Mucosa of descending colon (tissue), 3 donors: ENCODE measurements at regions not wholly inside any gene's neighbourhood (a gene's known extent, or its start where the extent isn't known, plus 50 kb on each side); places are given as distances from the start of the nearest gene placed in this dataset.

Source experiments
- ATAC-seq: fragments of 200-7000 bp; cut with Tn5 transposase; one replicate; pipeline ENCODE4 v1.9.1; 2020; ENCODE audit warnings: mild to moderate bottlenecking, moderate library complexity
- DNase-seq, 3 donors: peaks; one replicate each; pipeline ENCODE4 v3.0.0-alpha.2; 2020
- H3K36me3 ChIP-seq: fragments of 200-600 bp; one replicate; pipeline ENCODE4 v1.8.0; 2021; ENCODE audit warnings: low read depth, mild to moderate bottlenecking
- H3K4me1 ChIP-seq: fragments of 200-600 bp; one replicate; pipeline ENCODE4 v1.8.0; 2021; ENCODE audit warnings: low read depth, mild to moderate bottlenecking
- H3K4me3 ChIP-seq: fragments of 200-600 bp; one replicate; pipeline ENCODE4 v1.8.0; 2021; ENCODE audit warnings: mild to moderate bottlenecking
- H3K9me3 ChIP-seq: fragments of 200-600 bp; one replicate; pipeline ENCODE4 v1.8.0; 2021; ENCODE audit warnings: mild to moderate bottlenecking
- intact Hi-C, 2 donors: fragments of 100-400 bp; cut with DNase I in 1 of 2; cut with micrococcal nuclease in 1 of 2; formaldehyde crosslinking; loops; one replicate each; pipeline versions ENCODE4 v1.11.0 to v1.11.1; 2022; cut with DNase I, micrococcal nuclease
- TF ChIP-seq, protein P1 (sequence below): fragments of 200-600 bp; IDR thresholded peaks from one replicate; pipeline ENCODE4 v1.8.0; 2022; ENCODE audit warnings: antibody characterized with exemption, mild to moderate bottlenecking
- donor health status: DM: no; HTN: no; CAD: no; lungs with moderate emphysema.
- donor health status: DM: no; HTN: no; CAD: no.
- donor health status: DM: no; HTN: yes; CAD: no.

DNA sequence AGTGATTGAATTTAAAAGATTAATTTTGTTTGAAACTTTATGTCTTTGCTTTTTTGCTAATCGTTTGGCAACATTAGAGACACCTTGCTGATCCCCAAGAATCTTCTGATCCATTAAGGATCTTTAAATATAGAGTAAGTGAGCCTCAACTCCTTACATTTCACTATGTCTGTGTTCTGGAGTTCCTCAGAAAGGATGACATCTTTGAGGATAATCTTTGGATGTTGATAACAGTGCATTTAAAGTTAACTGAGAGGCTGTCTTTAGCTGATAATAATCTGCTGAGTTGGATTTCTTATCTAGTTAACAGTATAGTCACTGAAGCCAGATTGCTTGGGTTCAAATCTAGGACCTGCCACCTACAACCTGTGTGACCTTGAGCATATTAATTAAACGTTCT is 221.6 kb upstream of the EMCN start:
- no peaks in the 10 kb centered on the region for H3K36me3 ChIP-seq
- intact Hi-C loops: no loop called here
- DNase-seq (no peak), ATAC-seq (no peak)
- H3K4me3 ChIP-seq: no peak overlapping the region
- H3K4me1 ChIP-seq: no peaks in the 10 kb centered on the region
- H3K9me3 ChIP-seq: no peaks in the 10 kb centered on the region
- TF ChIP-seq, protein P1, sequence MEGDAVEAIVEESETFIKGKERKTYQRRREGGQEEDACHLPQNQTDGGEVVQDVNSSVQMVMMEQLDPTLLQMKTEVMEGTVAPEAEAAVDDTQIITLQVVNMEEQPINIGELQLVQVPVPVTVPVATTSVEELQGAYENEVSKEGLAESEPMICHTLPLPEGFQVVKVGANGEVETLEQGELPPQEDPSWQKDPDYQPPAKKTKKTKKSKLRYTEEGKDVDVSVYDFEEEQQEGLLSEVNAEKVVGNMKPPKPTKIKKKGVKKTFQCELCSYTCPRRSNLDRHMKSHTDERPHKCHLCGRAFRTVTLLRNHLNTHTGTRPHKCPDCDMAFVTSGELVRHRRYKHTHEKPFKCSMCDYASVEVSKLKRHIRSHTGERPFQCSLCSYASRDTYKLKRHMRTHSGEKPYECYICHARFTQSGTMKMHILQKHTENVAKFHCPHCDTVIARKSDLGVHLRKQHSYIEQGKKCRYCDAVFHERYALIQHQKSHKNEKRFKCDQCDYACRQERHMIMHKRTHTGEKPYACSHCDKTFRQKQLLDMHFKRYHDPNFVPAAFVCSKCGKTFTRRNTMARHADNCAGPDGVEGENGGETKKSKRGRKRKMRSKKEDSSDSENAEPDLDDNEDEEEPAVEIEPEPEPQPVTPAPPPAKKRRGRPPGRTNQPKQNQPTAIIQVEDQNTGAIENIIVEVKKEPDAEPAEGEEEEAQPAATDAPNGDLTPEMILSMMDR: no peak

DNA sequence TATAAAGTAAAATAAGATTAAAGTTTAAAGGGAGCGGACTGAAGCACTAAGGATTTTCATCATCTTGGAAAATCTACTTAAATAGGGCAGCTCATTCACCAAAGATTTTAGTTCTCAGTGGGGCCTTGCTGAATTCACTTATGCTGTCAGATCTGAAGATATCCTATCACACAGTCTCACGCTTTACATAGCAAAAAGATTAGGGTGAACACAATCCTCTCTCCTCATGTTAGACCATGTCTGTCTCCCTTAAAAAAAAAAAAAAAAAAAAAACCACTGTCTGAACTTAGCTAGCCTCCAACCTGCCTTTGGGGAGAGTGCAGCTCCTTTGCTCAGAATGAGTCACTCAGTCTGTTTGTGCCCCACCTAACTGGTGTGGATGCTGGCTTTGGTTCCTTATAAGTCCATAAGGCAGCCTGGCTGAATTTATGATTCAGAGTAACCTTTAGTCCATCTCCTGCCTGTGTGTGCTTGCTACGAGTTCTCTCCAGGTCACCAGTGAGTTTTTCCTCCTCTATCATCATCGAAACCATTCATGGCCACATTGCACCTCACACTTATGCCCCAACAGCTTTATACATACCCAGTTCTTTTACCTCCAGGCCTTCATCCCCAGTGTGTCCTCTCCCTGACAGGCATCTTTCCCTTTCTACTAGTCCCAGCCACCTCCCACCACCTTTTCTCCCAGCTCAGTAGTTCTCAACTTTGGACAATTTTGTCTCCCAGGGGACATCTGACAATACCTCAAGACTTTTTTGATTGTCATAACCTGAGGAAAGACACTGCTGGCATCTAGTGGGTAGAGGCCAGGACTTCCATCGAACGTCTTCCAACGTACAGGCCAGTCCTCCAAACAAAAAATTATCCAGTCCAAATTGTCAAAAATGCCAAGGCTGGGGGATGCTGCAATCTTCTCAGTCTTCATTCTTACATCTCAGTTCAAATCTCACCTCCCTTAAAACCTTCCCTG is 220.7 kb upstream of the EMCN start:
- intact Hi-C loops: no loop called here
- TF ChIP-seq, protein P1: no peak
- no peaks in the 10 kb centered on the region for H3K4me1 ChIP-seq
- peak; percentile 100 for ATAC-seq
- no peaks in the 10 kb centered on the region for H3K9me3 ChIP-seq
- DNase-seq: peak in 2 of 3 donors; percentile 21 to 45
- no peaks in the 10 kb centered on the region for H3K36me3 ChIP-seq
- H3K4me3 ChIP-seq: no peak overlapping the region

DNA sequence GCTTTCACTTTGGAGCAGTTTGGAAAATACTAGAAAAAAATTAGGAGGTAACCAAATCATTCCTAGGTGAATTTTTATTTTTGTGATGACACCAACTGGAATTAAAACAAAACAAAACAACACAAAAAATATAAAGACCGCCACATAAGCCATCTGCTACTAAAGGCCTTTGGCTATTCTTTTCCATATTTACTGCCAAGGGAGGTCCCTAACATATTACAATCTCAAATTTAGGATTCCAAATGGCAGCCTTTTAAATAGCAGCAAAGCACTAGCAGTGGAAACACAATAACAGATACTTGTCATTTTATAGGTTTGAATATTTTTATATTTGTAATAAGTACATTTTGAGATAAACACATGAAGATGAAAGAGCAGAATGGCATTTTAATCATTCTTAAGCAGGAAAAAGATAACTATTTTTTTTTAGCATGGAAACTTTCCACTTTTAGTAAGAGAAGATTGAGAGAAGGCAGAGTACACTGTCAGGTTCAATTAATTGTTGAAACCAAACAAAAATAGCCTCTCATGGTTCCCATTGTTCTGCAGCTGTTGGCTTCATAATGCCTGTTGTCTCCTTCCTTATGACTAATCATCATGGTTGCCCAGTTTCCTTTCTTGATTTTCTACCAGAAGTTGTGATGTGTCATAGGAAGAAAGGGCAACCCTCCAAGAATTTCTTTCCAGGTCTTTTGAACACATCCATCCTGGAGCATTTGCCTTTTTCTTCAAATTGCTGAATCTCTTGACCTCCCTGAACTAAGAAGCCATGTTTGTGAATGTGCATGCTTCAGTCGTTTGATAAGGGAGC is 219.0 kb upstream of the EMCN start:
- no peaks in the 10 kb centered on the region for H3K9me3 ChIP-seq
- TF ChIP-seq, protein P1: no peak
- no peak overlapping the region for H3K4me3 ChIP-seq
- intact Hi-C loops: no loop called here
- DNase-seq: no peak
- no peaks in the 10 kb centered on the region for H3K4me1 ChIP-seq
- H3K36me3 ChIP-seq: no peaks in the 10 kb centered on the region
- no peak for ATAC-seq

DNA sequence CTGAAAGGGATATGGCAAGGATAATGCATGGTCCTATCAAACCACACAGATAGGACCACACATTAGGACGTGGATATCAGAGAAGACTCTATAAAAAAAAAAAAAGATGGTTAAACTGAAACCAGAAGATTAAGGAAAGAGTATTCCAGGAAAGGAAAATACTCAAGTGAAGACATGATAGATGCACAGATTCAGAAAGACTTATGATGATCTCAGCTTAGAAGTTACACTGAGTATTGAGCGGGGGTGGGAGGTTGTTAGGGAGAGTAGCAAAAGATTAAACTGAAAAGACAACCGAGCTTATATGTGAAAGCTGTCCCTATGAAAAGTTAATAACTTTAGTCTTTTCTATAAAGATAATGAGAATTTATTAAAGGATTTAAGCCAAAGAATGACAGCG is 211.0 kb upstream of the EMCN start:
- Histone ChIP-seq H3K4me1 (no peaks in the 10 kb centered on the region), H3K9me3 (peaks cover 2% of the 10 kb centered on the region), H3K36me3 (no peaks in the 10 kb centered on the region), H3K4me3 (no peak overlapping the region)
- TF ChIP-seq, protein P1: no peak
- DNase-seq (no peak), ATAC-seq (no peak)
- intact Hi-C loops: no loop called here

DNA sequence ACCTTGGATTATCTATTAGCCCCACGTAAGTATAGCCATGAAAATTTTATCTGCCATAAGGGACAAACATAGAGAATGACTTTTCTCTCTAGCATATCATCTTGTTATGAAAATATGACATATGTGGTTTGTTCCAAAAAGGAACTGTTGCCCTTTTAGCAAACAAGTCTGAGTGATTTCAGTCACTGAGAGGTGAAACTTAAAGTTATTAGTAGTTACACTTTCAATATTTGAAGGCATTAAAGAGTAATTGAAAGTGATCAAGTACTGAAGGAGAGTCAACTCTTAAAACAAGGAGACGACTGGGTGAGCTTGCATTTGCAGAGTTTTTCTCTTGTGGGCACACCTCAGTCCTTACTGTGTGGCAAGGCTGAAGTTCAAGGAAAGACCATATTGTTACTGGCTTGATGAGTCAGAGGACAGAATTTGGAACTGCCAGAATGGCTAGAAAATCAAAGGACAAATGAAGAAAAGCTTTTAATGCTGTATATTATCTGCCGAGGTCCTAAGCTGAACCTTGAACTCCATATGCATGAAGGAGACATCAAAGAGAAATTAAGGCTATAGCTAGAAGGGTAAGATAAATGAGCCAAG is 205.1 kb upstream of the EMCN start:
- peak; percentile 48 for ATAC-seq
- H3K4me3 ChIP-seq: no peak overlapping the region
- H3K36me3 ChIP-seq: no peaks in the 10 kb centered on the region
- no peak for DNase-seq
- H3K4me1 ChIP-seq: no peaks in the 10 kb centered on the region
- TF ChIP-seq, protein P1: no peak
- intact Hi-C loops: no loop called here
- peaks cover 2% of the 10 kb centered on the region for H3K9me3 ChIP-seq
